HCT116 (cell line): ENCODE measurements at regions not wholly inside any gene's neighbourhood (a gene's known extent, or its start where the extent isn't known, plus 50 kb on each side); places are given as distances from the start of the nearest gene placed in this dataset.

Experiments
- ATAC-seq: fragments of 200-7000 bp; cut with Tn5 transposase; 2 replicates; pipeline ENCODE4 v1.9.1; 2020; ENCODE audit warnings: mild to moderate bottlenecking, moderate library complexity
- BruUV-seq: library from RNA; stranded (reverse); fragments of 400-500 nt; replicated peaks from 2 replicates; lab custom pipeline; 2021; lab: Mats Ljungman, UMichigan
- CTCF ChIA-PET: fragments of 300-600 bp; sonication (Branson Sonifier 250); formaldehyde crosslinking; loops from one replicate; lab custom pipeline; 2021; ENCODE audit warnings: antibody characterized with exemption; lab: Charles Lee
- POLR2A ChIA-PET: fragments of 300-600, 350-600 bp; sonication (Branson Sonifier 250); formaldehyde crosslinking; loops from one replicate; lab custom pipeline; 2021; ENCODE audit warnings: antibody characterized with exemption; lab: Charles Lee
- RAD21 ChIA-PET, 2 experiments: fragments of 300-600 bp; sonication (Branson Sonifier 250); formaldehyde crosslinking; loops; one replicate each; lab custom pipeline; 2023; ENCODE audit warnings: low total read pairs in 2 of 2; ENCODE audit not compliant: uncharacterized antibody in 2 of 2, unreplicated experiment in 2 of 2, low non-redundant PET in 1 of 2; lab: Charles Lee
- DNase-seq: peaks from one replicate; pipeline ENCODE4 v3.0.0-alpha.2; 2010; ENCODE audit warnings: low read depth, low spot score
- H2AFZ ChIP-seq: fragments of 200-600 bp; shearing (Covaris generic), sonication (generic); 2 replicates; pipeline ENCODE4 v1.6.1; 2017; ENCODE audit warnings: low read depth, mixed run types, mixed read lengths, antibody characterized with exemption, low read length; ENCODE audit not compliant: poor library complexity, severe bottlenecking
- H3K27ac ChIP-seq: 2 replicates; pipeline ENCODE4 v1.5.1; 2012; ENCODE audit warnings: low read depth, low read length
- H3K27me3 ChIP-seq: fragments of 200-600 bp; sonication (generic); 2 replicates; pipeline ENCODE4 v1.6.1; 2016; ENCODE audit warnings: mixed run types, low read length, mixed read lengths; ENCODE audit not compliant: insufficient read depth
- H3K36me3 ChIP-seq, 2 experiments: fragments of 200-500 bp in 1 of 2; fragments of 200-600 bp in 1 of 2; sonication (Bioruptor generic) in 1 of 2; sonication (generic) in 1 of 2; 2 replicates each; pipeline versions ENCODE4 v1.5.1 to v1.6.1; 2014 to 2016; ENCODE audit warnings: low read length in 2 of 2, inconsistent platforms in 1 of 2, mixed read lengths in 1 of 2, mixed run types in 1 of 2; ENCODE audit not compliant: insufficient read depth in 2 of 2, control insufficient read depth in 1 of 2
- H3K4me1 ChIP-seq, 2 experiments: fragments of 200-600 bp in 1 of 2; sonication (generic) in 1 of 2; 2 replicates each; pipeline versions ENCODE4 v1.5.1 to v1.6.1; 2012 to 2017; ENCODE audit warnings: low read length in 2 of 2, inconsistent platforms in 1 of 2, mild to moderate bottlenecking in 1 of 2, mixed read lengths in 1 of 2, mixed run types in 1 of 2, moderate library complexity in 1 of 2; ENCODE audit not compliant: insufficient read depth in 2 of 2, control insufficient read depth in 1 of 2
- H3K4me2 ChIP-seq: fragments of 200-600 bp; sonication (generic); 2 replicates; pipeline ENCODE4 v1.6.1; 2017; ENCODE audit warnings: mixed run types, low read length, mixed read lengths
- H3K4me3 ChIP-seq, 2 experiments: fragments of 200-600 bp in 1 of 2; sonication (generic) in 1 of 2; replicated peaks in 1 of 2; 2 replicates each; pipeline ENCODE4 v1.5.1; 2011 to 2016; ENCODE audit warnings: low read length in 2 of 2, control low read depth in 1 of 2, low read depth in 1 of 2, mild to moderate bottlenecking in 1 of 2, mixed read lengths in 1 of 2, mixed run types in 1 of 2
- H3K79me2 ChIP-seq: fragments of 200-600 bp; sonication (generic); 2 replicates; pipeline ENCODE4 v1.6.1; 2017; ENCODE audit warnings: mild to moderate bottlenecking, mixed run types, low read length, moderate library complexity, mixed read lengths; ENCODE audit not compliant: insufficient read depth
- H3K9ac ChIP-seq: fragments of 200-600 bp; sonication (generic); 2 replicates; pipeline ENCODE4 v1.6.1; 2016; ENCODE audit warnings: low read length, mixed read lengths
- H3K9me2 ChIP-seq: fragments of 200-600 bp; sonication (generic), shearing (Covaris generic); 2 replicates; pipeline ENCODE4 v1.6.1; 2017; ENCODE audit warnings: mixed run types, mild to moderate bottlenecking, moderate library complexity; ENCODE audit not compliant: insufficient read depth
- H3K9me3 ChIP-seq, 2 experiments: fragments of 200-500 bp in 1 of 2; fragments of 200-600 bp in 1 of 2; sonication (Bioruptor generic) in 1 of 2; sonication (generic) in 1 of 2; 2 replicates each; pipeline ENCODE4 v1.6.1; 2014 to 2017; ENCODE audit warnings: low read length in 2 of 2, mixed read lengths in 2 of 2, inconsistent platforms in 1 of 2, low read depth in 1 of 2, mild to moderate bottlenecking in 1 of 2, mixed run types in 1 of 2, moderate library complexity in 1 of 2; ENCODE audit not compliant: control insufficient read depth in 1 of 2, insufficient read depth in 1 of 2
- H4K20me1 ChIP-seq: fragments of 200-600 bp; sonication (generic), shearing (Covaris generic); 2 replicates; pipeline ENCODE4 v1.6.1; 2017; ENCODE audit warnings: mixed run types, mild to moderate bottlenecking, moderate library complexity; ENCODE audit not compliant: insufficient read depth
- CBX3 ChIP-seq: IDR thresholded peaks from 2 replicates; pipeline ENCODE4 v1.6.1; 2012; ENCODE audit warnings: low read depth
- CEBPB ChIP-seq: IDR thresholded peaks from 2 replicates; pipeline ENCODE4 v1.6.1; 2012; ENCODE audit warnings: low read depth
- EGR1 ChIP-seq: IDR thresholded peaks from 2 replicates; pipeline ENCODE4 v1.6.1; 2012; ENCODE audit warnings: low read depth
- ELF1 ChIP-seq: IDR thresholded peaks from 2 replicates; pipeline ENCODE4 v1.6.1; 2012; ENCODE audit warnings: low read depth, borderline replicate concordance
- EZH2phosphoT487 ChIP-seq: fragments of 200-600 bp; IDR thresholded peaks from 2 replicates; pipeline ENCODE4 v1.6.1; 2018; ENCODE audit warnings: antibody characterized with exemption, borderline replicate concordance
- JUND ChIP-seq: IDR thresholded peaks from 2 replicates; pipeline ENCODE4 v1.6.1; 2012
- POLR2A ChIP-seq: IDR thresholded peaks from 2 replicates; pipeline ENCODE4 v1.7.0; 2011; ENCODE audit warnings: borderline replicate concordance; ENCODE audit not compliant: insufficient read depth, insufficient read length; ENCODE audit errors: extremely low read depth
- SIN3A ChIP-seq: IDR thresholded peaks from 2 replicates; pipeline ENCODE4 v1.6.1; 2012; ENCODE audit warnings: low read depth
- SP1 ChIP-seq: IDR thresholded peaks from 2 replicates; pipeline ENCODE4 v1.6.1; 2012; ENCODE audit warnings: low read depth
- SRF ChIP-seq: IDR thresholded peaks from 2 replicates; pipeline ENCODE4 v1.6.1; 2012; ENCODE audit warnings: low read depth
- TCF7L2 ChIP-seq: IDR thresholded peaks from 2 replicates; pipeline ENCODE4 v1.7.0; 2011; ENCODE audit warnings: borderline replicate concordance, inconsistent platforms; ENCODE audit not compliant: insufficient read depth, insufficient read length; ENCODE audit errors: extremely low read depth
- YY1 ChIP-seq: IDR thresholded peaks from 2 replicates; pipeline ENCODE4 v1.6.1; 2011; ENCODE audit warnings: low read length, low read depth, moderate library complexity, mild to moderate bottlenecking; ENCODE audit not compliant: insufficient replicate concordance; ENCODE audit errors: extremely low read depth
- ZFX ChIP-seq: fragments of 450-650 bp; IDR thresholded peaks from 2 replicates; pipeline ENCODE4 v1.6.1; 2017
- ZNF274 ChIP-seq: fragments of 200-500 bp; sonication (Bioruptor generic); IDR thresholded peaks from 2 replicates; pipeline ENCODE4 v1.6.1; 2014; ENCODE audit warnings: mild to moderate bottlenecking, low read depth, low read length, inconsistent platforms
- intact Hi-C: fragments of 100-400 bp; cut with micrococcal nuclease; formaldehyde crosslinking; loops from 2 replicates; pipeline ENCODE4 v1.10.0; 2022
- TF ChIP-seq, protein P1 (sequence below): IDR thresholded peaks from 2 replicates; pipeline ENCODE4 v1.6.1; 2012; ENCODE audit warnings: low read depth
- TF ChIP-seq, protein P2 (sequence below): IDR thresholded peaks from 2 replicates; pipeline ENCODE4 v1.6.1; 2012
- TF ChIP-seq, protein P3 (sequence below): IDR thresholded peaks from 2 replicates; pipeline ENCODE4 v1.6.1; 2012

DNA sequence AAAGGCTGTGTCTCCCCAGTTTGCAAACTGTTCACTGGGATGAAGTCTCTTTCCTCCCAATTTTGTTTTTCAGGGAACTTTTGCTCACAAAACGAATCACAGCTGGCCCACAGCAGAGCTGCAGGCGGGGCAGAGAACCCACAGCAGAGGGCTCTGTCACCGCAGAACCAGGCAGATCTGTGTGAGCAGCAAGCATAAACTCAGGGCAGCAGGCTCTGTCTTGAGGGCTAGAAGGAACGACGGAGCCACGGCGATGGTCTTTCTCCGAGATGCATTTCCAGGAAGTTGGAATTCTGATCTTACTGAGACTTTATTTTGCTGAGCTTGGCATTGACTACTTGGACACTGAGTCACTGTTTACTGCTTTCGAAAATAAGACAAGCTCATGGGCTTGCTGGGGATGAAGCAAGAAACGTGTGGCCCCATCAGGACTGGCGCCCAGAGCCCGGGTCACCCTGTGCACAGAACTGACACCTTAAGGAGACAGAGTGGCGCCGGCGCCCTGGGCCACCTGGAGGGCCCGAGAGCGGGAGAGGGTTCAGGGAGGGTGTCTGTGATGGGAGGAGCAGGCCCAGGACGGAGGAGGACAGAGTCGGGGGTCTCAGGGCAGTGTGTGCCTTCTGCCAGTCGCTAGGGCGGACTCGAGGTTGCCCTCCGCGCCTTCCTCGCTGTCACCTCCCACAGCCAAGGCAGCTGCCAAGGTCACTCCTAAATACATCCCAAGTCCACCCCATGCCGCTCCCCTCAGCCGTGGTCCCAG, 106.3 kb upstream of the NXT1 start:
- Histone ChIP-seq H3K4me1 (no peaks in the 10 kb centered on the region), H3K27me3 (peaks cover 22% of the 10 kb centered on the region), H3K9me3 (no peaks in the 10 kb centered on the region), H3K9ac (no peak overlapping the region), H3K4me2 (no peak overlapping the region), H3K36me3 (no peaks in the 10 kb centered on the region), H3K4me3 (no peak overlapping the region), H2AFZ (no peak overlapping the region), H3K27ac (no peak overlapping the region), H3K79me2 (no peaks in the 10 kb centered on the region), H4K20me1 (no peaks in the 10 kb centered on the region), H3K9me2 (no peaks in the 10 kb centered on the region)
- BruUV-seq = no TSS peak
- TF ChIP-seq ZFX (no peak), EGR1 (no peak), CBX3 (no peak), JUND (no peak), TCF7L2 (no peak), CEBPB (no peak), POLR2A (no peak), EZH2phosphoT487 (no peak), YY1 (no peak), ZNF274 (no peak), SRF (no peak), ELF1 (no peak), SP1 (no peak), SIN3A (no peak)
- TF ChIP-seq, protein P1, sequence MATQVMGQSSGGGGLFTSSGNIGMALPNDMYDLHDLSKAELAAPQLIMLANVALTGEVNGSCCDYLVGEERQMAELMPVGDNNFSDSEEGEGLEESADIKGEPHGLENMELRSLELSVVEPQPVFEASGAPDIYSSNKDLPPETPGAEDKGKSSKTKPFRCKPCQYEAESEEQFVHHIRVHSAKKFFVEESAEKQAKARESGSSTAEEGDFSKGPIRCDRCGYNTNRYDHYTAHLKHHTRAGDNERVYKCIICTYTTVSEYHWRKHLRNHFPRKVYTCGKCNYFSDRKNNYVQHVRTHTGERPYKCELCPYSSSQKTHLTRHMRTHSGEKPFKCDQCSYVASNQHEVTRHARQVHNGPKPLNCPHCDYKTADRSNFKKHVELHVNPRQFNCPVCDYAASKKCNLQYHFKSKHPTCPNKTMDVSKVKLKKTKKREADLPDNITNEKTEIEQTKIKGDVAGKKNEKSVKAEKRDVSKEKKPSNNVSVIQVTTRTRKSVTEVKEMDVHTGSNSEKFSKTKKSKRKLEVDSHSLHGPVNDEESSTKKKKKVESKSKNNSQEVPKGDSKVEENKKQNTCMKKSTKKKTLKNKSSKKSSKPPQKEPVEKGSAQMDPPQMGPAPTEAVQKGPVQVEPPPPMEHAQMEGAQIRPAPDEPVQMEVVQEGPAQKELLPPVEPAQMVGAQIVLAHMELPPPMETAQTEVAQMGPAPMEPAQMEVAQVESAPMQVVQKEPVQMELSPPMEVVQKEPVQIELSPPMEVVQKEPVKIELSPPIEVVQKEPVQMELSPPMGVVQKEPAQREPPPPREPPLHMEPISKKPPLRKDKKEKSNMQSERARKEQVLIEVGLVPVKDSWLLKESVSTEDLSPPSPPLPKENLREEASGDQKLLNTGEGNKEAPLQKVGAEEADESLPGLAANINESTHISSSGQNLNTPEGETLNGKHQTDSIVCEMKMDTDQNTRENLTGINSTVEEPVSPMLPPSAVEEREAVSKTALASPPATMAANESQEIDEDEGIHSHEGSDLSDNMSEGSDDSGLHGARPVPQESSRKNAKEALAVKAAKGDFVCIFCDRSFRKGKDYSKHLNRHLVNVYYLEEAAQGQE = no peak
- TF ChIP-seq, protein P2, sequence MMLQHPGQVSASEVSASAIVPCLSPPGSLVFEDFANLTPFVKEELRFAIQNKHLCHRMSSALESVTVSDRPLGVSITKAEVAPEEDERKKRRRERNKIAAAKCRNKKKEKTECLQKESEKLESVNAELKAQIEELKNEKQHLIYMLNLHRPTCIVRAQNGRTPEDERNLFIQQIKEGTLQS = no peak
- TF ChIP-seq, protein P3, sequence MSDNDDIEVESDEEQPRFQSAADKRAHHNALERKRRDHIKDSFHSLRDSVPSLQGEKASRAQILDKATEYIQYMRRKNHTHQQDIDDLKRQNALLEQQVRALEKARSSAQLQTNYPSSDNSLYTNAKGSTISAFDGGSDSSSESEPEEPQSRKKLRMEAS = no peak
- ChIA-PET CTCF (interaction anchor here (1.5 to 5.0 kb wide), 3 partner anchors 9 to 553 kb away, joined by 3 to 18 read pairs (median 18); no protein-coding TSS in a partner anchor), POLR2A (no interaction called here), RAD21 (no interaction called here)
- no peak for DNase-seq
- no peak for ATAC-seq
- intact Hi-C loops = no loop called here
